Activated CD8-positive, alpha-beta memory T cell treated with anti-CD3 and anti-CD28 coated beads for 24 hours (primary cell): ENCODE measurements at regions not wholly inside any gene's neighbourhood (a gene's known extent, or its start where the extent isn't known, plus 50 kb on each side); places are given as distances from the start of the nearest gene placed in this dataset.

Experiments used
- DNase-seq: peaks from one replicate; pipeline ENCODE4 v3.0.0-alpha.2; 2020

GRCh38 chr4:36841583-36842326, 402.8 kb upstream of the NWD2 start:
- DNase-seq: no peak

- DNase-seq: no peak
These were observed 400.1 kb upstream of the NWD2 start for GRCh38 chr4:36844448-36844847.

GRCh38 chr4:36852856-36853255, 391.7 kb upstream of the NWD2 start:
- no peak for DNase-seq

- no peak for DNase-seq
These were observed 390.0 kb upstream of the NWD2 start for GRCh38 chr4:36854554-36854953.

GRCh38 chr4:36863601-36864000, 380.9 kb upstream of the NWD2 start:
- DNase-seq: no peak

GRCh38 chr4:36870121-36870520, 374.4 kb upstream of the NWD2 start:
- no peak for DNase-seq

GRCh38 chr4:36872679-36873078, 371.9 kb upstream of the NWD2 start:
- DNase-seq: no peak

DNA sequence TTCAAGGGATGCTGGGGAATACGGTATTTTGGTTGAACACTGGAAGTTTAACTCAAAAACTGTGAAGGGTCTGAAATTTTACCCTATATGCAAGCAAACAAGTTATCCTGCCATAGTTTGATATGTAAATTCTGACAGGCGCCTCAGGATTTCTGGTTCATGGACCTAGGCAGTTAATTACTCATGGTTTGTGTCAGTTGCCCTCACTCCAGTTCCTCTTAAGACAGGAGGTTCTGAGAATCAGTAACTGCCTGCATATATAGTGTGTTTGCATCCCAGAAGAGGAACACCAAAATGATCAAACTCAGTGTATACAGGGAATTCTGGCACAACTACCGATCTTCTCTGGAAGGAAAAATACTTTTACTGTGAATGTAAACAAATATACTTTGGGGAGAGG, 360.4 kb upstream of the NWD2 start:
- DNase-seq: no peak

- no peak for DNase-seq
These were observed 352.6 kb upstream of the NWD2 start for GRCh38 chr4:36891971-36892370.

GRCh38 chr4:36900446-36900987, 344.0 kb upstream of the NWD2 start:
- no peak for DNase-seq

- no peak for DNase-seq
These were observed 339.7 kb upstream of the NWD2 start for GRCh38 chr4:36904823-36905222.

DNA sequence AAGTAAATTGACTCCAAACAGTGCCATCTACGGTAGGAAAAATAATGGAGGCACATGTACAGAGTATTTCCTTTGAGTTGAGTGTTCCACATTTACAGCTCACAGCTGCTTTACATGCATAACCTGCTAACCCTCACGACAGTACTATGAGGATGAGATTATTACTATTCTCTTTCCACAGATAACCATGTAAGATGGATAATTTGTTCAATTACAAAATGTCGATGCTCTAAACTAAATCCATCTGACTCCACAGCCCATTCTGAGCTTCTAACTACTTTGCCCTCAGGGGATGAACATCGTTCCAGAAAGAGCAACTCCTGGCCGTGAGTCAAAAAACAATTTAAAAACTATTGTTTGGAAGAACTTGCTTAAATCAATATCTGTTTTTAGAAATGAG, 330.4 kb upstream of the NWD2 start:
- DNase-seq: no peak

- no peak for DNase-seq
These were observed 328.8 kb upstream of the NWD2 start for GRCh38 chr4:36915717-36916116.

DNA sequence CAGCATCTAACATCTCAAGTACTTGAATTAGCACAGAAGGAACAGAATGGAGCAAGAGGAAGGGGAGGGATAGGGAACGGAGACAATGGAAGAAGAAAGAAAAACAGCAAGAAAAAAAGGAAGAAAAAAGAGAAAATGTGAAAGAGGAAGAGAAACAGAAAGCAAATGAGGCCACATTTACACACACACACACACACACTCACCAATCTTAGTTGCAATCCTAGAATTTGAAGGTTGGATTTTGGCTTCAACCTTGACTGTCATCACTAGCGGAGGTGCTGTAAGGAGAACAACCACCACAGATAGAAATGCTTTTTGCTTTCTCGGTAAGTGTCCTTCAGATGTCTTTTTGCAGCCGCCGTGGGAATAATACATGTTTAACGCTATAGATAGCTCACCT, 327.1 kb upstream of the NWD2 start:
- no peak for DNase-seq

DNA sequence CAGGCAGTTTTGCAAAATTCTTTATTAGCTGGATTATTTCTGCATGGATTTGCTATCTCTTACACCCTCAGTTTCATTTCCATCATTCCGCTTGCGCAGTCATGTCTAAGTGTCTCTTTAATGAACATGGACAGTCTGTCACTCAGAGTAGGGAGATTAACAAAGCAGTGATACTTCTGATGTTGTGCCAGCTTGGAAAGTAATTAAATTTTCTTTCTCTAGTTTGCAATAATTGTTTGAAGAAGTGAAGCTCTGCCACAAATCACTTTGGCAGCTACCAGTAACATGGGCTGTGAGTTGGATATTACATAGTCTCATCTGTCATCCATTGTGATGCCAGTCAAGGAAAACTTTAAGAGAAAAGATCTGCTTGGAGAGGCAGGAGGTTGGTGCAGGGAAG, 324.8 kb upstream of the NWD2 start:
- DNase-seq: no peak

DNA sequence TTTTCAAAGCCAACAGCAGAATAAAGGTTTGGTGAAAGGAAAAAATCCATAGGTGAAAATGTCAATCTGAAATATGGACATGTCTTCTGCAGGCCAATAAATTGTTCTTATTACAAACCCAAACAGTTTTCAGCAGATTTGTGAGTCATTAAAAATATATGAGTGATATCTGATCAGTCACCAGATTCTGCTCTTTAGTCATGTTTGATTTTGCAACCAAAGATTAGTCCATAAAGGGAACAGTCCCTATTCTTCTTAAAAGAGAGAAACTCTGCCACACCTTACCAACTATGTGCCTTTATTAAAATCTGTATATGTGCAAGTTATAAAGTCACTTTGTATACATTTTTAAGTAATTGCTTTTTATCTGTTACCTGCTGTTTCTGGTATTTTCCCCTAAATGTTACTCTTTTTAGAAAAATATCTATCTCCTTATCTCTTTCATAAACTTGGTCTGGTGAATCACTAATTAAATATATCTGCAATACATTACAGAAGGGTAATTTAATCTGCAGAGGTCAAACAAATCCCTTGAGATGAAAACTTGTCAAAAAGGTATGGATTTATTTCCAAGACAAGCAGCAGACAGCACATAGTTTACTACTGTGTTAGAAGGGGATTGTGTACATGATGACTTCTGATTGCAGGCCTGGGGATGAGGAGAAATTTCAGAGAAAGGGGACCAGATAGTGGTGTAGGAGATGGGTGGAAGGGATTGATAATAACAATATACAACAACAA, 322.9 kb upstream of the NWD2 start:
- DNase-seq: no peak

GRCh38 chr4:36930562-36931111, 313.9 kb upstream of the NWD2 start:
- no peak for DNase-seq

DNA sequence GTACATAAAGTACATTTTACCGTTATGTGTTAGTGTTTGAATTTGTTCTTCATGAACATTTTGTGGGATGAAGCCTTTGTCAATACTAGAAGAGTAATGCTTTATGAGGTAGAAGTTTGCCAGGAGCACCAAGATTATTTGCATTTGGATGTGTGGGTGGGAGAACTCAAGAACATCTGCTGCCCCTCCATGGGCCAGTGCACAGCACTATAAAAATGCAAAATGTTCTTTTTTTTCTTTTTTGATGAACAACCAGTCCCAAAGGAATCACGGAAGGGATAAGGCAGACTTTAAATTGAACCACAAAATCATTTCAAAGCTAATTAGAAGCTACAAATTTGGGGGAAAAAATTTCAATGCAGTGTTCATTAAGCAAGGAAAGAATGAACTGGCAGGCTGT, 300.3 kb upstream of the NWD2 start:
- DNase-seq: no peak

DNA sequence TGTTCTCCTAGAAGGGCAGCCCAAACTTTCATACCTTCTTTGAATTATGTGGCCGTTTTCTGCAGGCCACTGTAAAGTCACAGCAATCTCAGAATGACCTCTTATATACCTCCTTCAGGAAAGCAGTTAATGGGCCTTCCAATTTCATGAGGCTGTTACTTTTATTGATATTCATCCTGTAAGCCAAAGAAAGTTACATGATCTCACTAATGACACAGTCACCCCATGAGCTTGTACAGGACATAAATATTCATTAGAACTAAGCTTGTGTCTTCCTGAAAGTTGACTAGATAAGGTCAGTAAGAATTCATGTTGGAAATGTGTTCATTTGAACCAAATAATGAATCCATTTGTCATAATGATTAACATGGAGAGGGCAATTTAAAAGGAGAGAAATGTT, 283.1 kb upstream of the NWD2 start:
- DNase-seq: no peak

DNA sequence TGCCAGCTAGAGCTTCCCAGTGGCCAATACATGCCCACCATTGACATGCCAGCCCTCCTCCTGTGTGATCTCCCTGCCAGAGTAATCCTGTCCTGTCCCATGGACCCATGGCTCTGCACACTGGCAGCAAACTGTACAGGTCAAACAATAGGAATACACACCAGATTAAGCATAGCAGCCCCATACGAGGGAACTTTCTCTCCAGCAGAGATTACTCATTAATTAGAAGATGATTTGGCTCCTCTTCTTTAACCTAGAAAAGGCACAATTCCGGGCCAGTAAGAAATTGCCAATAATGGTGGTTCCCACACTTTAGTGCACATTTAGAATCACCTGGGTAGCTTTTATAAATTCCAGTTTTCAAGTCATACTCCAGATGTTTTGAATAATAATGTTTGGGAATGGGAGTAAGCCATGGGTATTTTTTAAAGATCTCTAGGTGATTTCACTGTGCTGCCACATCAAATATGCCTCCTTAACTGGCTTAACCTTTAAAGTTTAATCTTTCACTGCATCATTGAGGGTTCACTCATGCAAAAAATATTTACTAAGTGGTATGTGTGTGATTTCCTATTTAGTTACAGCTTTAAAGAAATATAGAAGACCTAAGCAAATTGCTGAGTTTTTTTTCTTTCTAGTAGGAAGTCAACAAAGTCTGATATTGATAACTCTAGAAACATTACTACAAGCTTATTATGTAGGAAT, 277.6 kb upstream of the NWD2 start:
- no peak for DNase-seq

DNA sequence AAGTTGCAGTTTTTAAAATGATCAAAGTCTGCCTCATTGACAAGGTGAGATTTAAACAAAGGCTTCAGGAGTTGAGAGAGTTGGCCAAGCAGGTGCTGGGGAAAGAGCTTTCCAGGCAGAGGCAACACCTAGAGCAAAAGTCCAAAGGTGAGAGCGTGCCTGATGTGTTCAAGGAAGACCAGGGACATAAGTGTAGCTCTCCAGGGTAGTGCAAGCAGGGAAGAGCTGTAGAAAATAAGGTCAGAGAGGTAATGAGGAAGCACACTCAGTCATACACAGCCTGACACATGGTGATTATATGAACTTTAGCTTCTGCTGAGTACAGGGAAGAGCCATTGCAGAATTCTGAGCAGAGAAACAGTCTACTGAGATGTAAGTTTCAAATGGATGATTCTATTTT, 265.0 kb upstream of the NWD2 start:
- no peak for DNase-seq

DNA sequence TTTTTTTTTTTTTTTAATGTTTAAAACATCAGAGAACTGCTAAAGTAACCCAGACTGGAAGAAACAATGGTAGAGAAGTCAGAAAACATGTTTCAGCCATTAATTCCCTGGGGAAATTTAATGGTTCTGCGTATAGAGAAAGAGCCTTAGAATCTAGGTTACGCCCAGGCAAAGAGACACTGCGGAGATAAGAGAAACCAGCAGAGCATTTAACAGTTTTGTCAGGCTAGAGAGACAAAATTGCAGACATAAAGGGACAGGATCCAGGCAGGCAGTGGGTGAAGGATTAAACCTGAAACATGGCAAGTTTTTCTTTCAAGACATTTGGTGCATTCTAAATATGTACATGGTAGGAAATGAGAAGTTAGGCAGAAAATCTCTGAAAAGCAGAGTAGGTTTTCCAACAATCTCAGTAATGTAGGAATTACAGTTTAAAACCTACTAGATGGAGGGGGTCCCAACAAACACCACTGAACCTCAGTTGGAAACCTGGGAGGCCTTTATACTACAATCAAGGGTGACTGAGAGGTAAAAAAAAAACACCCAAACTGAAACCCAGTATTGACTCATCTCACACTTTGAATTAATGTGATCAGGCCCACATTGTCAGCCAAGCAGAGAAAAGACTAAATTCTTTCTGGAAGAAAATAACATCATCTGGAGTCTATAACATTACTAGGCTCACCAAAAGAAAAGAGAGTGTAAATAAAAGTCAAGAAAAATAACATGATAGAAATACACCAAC, 254.2 kb upstream of the NWD2 start:
- no peak for DNase-seq

DNA sequence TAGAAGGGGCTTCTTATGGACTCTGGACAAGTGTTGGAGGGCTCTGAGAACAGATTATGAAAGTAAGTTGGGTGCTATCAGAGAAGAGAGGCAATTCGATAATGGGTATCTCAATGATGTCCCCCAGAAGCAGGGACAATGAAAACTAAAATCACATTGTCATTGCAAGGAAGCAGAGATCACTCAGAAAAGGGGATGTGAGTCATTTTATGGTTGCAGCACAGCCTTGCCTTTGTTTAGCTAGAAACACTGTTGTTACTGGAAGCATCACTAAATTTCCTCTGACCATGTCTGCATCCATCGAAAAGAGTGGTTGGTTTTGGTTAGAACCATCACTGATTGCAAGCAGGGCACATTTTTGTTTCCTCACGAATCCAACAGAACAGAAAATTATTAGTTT, 246.8 kb upstream of the NWD2 start:
- no peak for DNase-seq
